ENCODE measurements at regions not wholly inside any gene's neighbourhood (a gene's known extent, or its start where the extent isn't known, plus 50 kb on each side); places are given as distances from the start of the nearest gene placed in this dataset.

- Histone ChIP-seq H4K91ac (ENCODE audit: low read depth, low read length, poor library complexity) (no peak overlapping the region), H3K9ac (ENCODE audit: low read depth, low read length, poor library complexity) (no peak overlapping the region), H3K4ac (ENCODE audit: low read length) (no peak overlapping the region), H3K9me3 (replicated peaks in 1 of 2; ENCODE audit: control insufficient read depth in 2 of 2, insufficient read depth in 1 of 2, low read depth in 1 of 2, low read length in 2 of 2) (no peaks in the 10 kb centered on the region), H3K18ac (ENCODE audit: low read length) (no peak overlapping the region), H3K79me1 (ENCODE audit: low read depth, low read length) (no peaks in the 10 kb centered on the region), H2AFZ (ENCODE audit: low read length) (no peak overlapping the region), H3K23ac (ENCODE audit: low read depth, low read length, poor library complexity) (no peak overlapping the region), H2BK5ac (ENCODE audit: low read length) (no peak overlapping the region), H3K27me3 (ENCODE audit: control insufficient read depth in 3 of 3, insufficient read depth in 3 of 3, low read depth in 1 of 3, low read length in 3 of 3) (no peaks in the 10 kb centered on the region), H3K4me3 (ENCODE audit: low read length in 2 of 2) (no peak overlapping the region), H2BK120ac (ENCODE audit: low read depth, low read length) (no peak overlapping the region), H2AK5ac (ENCODE audit: low read depth, low read length) (no peak overlapping the region), H3K14ac (ENCODE audit: low read length) (no peak overlapping the region), H3K4me1 (ENCODE audit: control insufficient read depth in 2 of 2, insufficient read depth in 1 of 2, low read depth in 1 of 2, low read length in 2 of 2) (no peaks in the 10 kb centered on the region), H3K27ac (replicated peaks; ENCODE audit: low read length) (no peak overlapping the region), H2BK15ac (ENCODE audit: low read length) (no peak overlapping the region), H4K8ac (ENCODE audit: low read depth, low read length) (no peak overlapping the region), H2BK12ac (ENCODE audit: low read length) (no peak overlapping the region), H3K4me2 (ENCODE audit: insufficient read depth, low read length, poor library complexity, severe bottlenecking) (no peak overlapping the region), H3K36me3 (replicated peaks in 1 of 2; ENCODE audit: control insufficient read depth in 2 of 2, insufficient read depth in 2 of 2, low read length in 2 of 2) (no peaks in the 10 kb centered on the region)
- DNase-seq (ENCODE audit: low spot score) = no peak
- WGBS, 2 donors (ENCODE audit: extremely low coverage in 2 of 2, insufficient read length in 2 of 2, insufficient replicate concordance in 1 of 2) = no CpG with 5 or more reads among the region's 1 CpG
Measured at GRCh38 chr20:6426287-6426891, 303.6 kb upstream of the FERMT1 start.

DNA sequence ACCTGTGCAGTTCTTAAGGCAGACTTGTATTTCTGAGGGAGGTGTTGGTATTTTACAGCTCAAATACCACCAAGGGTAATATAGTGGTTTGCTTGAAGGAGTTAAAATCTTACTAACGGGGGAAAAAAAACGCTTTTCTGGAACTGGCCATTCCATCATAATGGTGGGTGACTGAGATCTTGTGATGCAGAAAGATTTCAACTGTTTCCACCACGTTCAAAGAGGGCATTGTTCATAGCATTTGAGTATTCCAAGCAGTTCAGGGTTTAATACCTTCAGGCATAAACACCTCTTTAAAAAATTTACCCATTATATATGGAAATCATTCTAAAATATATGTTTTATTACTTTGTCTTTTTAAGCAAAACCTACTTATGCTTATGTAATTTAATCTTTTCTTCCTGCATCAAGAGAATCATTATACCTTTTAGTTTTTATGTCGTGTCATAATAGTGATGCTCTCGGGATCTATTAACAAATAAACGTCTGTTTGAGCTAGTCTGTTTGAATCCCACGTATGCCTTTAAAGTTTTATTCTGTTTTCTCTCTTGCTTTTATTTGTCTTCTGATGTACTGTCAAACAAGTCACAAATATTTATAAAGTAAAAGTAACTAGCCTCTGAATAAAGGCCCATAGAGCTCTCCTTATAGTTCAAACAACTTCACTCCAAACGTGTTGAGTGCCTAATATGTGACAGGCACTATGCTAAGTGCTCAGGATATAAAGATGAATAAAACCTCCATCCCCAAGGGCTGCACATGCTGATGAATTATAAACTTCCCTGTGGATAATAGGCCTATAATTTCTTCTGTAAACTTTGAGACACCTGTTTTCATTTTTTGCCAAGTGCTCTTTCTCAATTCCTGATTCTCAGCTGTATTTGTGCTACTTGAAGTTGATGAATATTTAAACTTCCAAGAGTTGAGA is 298.8 kb upstream of the FERMT1 start:
- H3K4ac ChIP-seq (ENCODE audit: low read length) = no peak overlapping the region
- H3K27ac ChIP-seq (replicated peaks; ENCODE audit: low read length) = no peak overlapping the region
- no CpG with 5 or more reads among the region's 8 CpGs for WGBS, 2 donors (ENCODE audit: extremely low coverage in 2 of 2, insufficient read length in 2 of 2, insufficient replicate concordance in 1 of 2)

DNA sequence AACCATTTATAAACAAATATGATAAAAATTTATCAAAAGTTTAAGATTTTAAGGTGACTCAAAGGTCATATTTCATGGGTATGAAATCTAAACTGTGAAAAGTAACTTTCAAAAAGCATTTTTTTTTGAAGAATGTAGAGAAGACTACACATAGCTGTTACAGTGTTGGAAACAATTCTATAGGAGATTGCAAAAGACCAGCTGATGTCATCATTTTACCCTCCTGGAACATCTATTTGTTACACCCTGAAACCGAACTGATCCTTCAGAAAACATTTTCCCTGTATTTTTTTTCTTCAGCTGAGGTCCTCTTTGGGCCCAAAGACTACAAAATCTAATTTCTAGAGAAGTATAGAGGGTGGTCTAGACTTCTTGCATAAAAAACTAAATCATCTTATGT is 297.5 kb upstream of the FERMT1 start:
- Histone ChIP-seq H3K4me1 (ENCODE audit: control insufficient read depth in 2 of 2, insufficient read depth in 1 of 2, low read depth in 1 of 2, low read length in 2 of 2) (peaks cover 0 to 2% of the 10 kb centered on the region in 2 donors), H2BK120ac (ENCODE audit: low read depth, low read length) (no peak overlapping the region), H3K18ac (ENCODE audit: low read length) (no peak overlapping the region), H3K36me3 (replicated peaks in 1 of 2; ENCODE audit: control insufficient read depth in 2 of 2, insufficient read depth in 2 of 2, low read length in 2 of 2) (no peaks in the 10 kb centered on the region), H3K4me3 (ENCODE audit: low read length in 2 of 2) (no peak overlapping the region), H4K8ac (ENCODE audit: low read depth, low read length) (no peak overlapping the region), H2AFZ (ENCODE audit: low read length) (no peak overlapping the region), H2BK12ac (ENCODE audit: low read length) (no peak overlapping the region), H3K9ac (ENCODE audit: low read depth, low read length, poor library complexity) (no peak overlapping the region), H3K4ac (ENCODE audit: low read length) (no peak overlapping the region), H3K4me2 (ENCODE audit: insufficient read depth, low read length, poor library complexity, severe bottlenecking) (no peak overlapping the region), H3K9me3 (replicated peaks in 1 of 2; ENCODE audit: control insufficient read depth in 2 of 2, insufficient read depth in 1 of 2, low read depth in 1 of 2, low read length in 2 of 2) (no peaks in the 10 kb centered on the region), H2BK5ac (ENCODE audit: low read length) (no peak overlapping the region), H3K23ac (ENCODE audit: low read depth, low read length, poor library complexity) (no peak overlapping the region), H4K91ac (ENCODE audit: low read depth, low read length, poor library complexity) (no peak overlapping the region), H3K14ac (ENCODE audit: low read length) (no peak overlapping the region), H3K27me3 (ENCODE audit: control insufficient read depth in 3 of 3, insufficient read depth in 3 of 3, low read depth in 1 of 3, low read length in 3 of 3) (no peaks in the 10 kb centered on the region), H3K27ac (replicated peaks; ENCODE audit: low read length) (no peak overlapping the region), H2AK5ac (ENCODE audit: low read depth, low read length) (no peak overlapping the region), H2BK15ac (ENCODE audit: low read length) (no peak overlapping the region), H3K79me1 (ENCODE audit: low read depth, low read length) (no peaks in the 10 kb centered on the region)
- no CpG with 5 or more reads among the region's 1 CpG for WGBS, 2 donors (ENCODE audit: extremely low coverage in 2 of 2, insufficient read length in 2 of 2, insufficient replicate concordance in 1 of 2)
- no peak for DNase-seq (ENCODE audit: low spot score)

More for the DNA sequence above, 298.8 kb upstream of the FERMT1 start:
- no peaks in the 10 kb centered on the region for H3K79me1 ChIP-seq (ENCODE audit: low read depth, low read length)
- H4K8ac ChIP-seq (ENCODE audit: low read depth, low read length) = no peak overlapping the region
- no peak overlapping the region for H3K4me3 ChIP-seq (ENCODE audit: low read length in 2 of 2)
- H4K91ac ChIP-seq (ENCODE audit: low read depth, low read length, poor library complexity) = no peak overlapping the region
- no peak overlapping the region for H3K23ac ChIP-seq (ENCODE audit: low read depth, low read length, poor library complexity)
- H2BK120ac ChIP-seq (ENCODE audit: low read depth, low read length) = no peak overlapping the region
- H3K36me3 ChIP-seq (replicated peaks in 1 of 2; ENCODE audit: control insufficient read depth in 2 of 2, insufficient read depth in 2 of 2, low read length in 2 of 2) = no peaks in the 10 kb centered on the region
- no peak overlapping the region for H2BK5ac ChIP-seq (ENCODE audit: low read length)
- no peak overlapping the region for H2BK12ac ChIP-seq (ENCODE audit: low read length)
- H2BK15ac ChIP-seq (ENCODE audit: low read length) = no peak overlapping the region
- no peaks in the 10 kb centered on the region for H3K27me3 ChIP-seq (ENCODE audit: control insufficient read depth in 3 of 3, insufficient read depth in 3 of 3, low read depth in 1 of 3, low read length in 3 of 3)
- no peak overlapping the region for H3K4me2 ChIP-seq (ENCODE audit: insufficient read depth, low read length, poor library complexity, severe bottlenecking)
- H3K4me1 ChIP-seq (ENCODE audit: control insufficient read depth in 2 of 2, insufficient read depth in 1 of 2, low read depth in 1 of 2, low read length in 2 of 2) = peaks cover 0 to 2% of the 10 kb centered on the region in 2 donors
- no peak for DNase-seq (ENCODE audit: low spot score)
- H3K9me3 ChIP-seq (replicated peaks in 1 of 2; ENCODE audit: control insufficient read depth in 2 of 2, insufficient read depth in 1 of 2, low read depth in 1 of 2, low read length in 2 of 2) = no peaks in the 10 kb centered on the region
- H3K18ac ChIP-seq (ENCODE audit: low read length) = no peak overlapping the region
- no peak overlapping the region for H3K9ac ChIP-seq (ENCODE audit: low read depth, low read length, poor library complexity)
- no peak overlapping the region for H2AFZ ChIP-seq (ENCODE audit: low read length)
- H3K14ac ChIP-seq (ENCODE audit: low read length) = no peak overlapping the region
- H2AK5ac ChIP-seq (ENCODE audit: low read depth, low read length) = no peak overlapping the region

- Histone ChIP-seq H3K36me3 (replicated peaks in 1 of 2; ENCODE audit: control insufficient read depth in 2 of 2, insufficient read depth in 2 of 2, low read length in 2 of 2) (no peaks in the 10 kb centered on the region), H2BK12ac (ENCODE audit: low read length) (no peak overlapping the region), H2BK120ac (ENCODE audit: low read depth, low read length) (no peak overlapping the region), H2AK5ac (ENCODE audit: low read depth, low read length) (no peak overlapping the region), H3K79me1 (ENCODE audit: low read depth, low read length) (no peaks in the 10 kb centered on the region), H3K4me1 (ENCODE audit: control insufficient read depth in 2 of 2, insufficient read depth in 1 of 2, low read depth in 1 of 2, low read length in 2 of 2) (peaks cover 0 to 2% of the 10 kb centered on the region in 2 donors), H3K9me3 (replicated peaks in 1 of 2; ENCODE audit: control insufficient read depth in 2 of 2, insufficient read depth in 1 of 2, low read depth in 1 of 2, low read length in 2 of 2) (no peaks in the 10 kb centered on the region), H3K4me2 (ENCODE audit: insufficient read depth, low read length, poor library complexity, severe bottlenecking) (no peak overlapping the region), H4K8ac (ENCODE audit: low read depth, low read length) (no peak overlapping the region), H3K27me3 (ENCODE audit: control insufficient read depth in 3 of 3, insufficient read depth in 3 of 3, low read depth in 1 of 3, low read length in 3 of 3) (no peaks in the 10 kb centered on the region), H3K4ac (ENCODE audit: low read length) (no peak overlapping the region), H2BK5ac (ENCODE audit: low read length) (no peak overlapping the region), H3K9ac (ENCODE audit: low read depth, low read length, poor library complexity) (no peak overlapping the region), H3K4me3 (ENCODE audit: low read length in 2 of 2) (no peak overlapping the region), H4K91ac (ENCODE audit: low read depth, low read length, poor library complexity) (no peak overlapping the region), H3K14ac (ENCODE audit: low read length) (no peak overlapping the region), H3K23ac (ENCODE audit: low read depth, low read length, poor library complexity) (no peak overlapping the region), H2AFZ (ENCODE audit: low read length) (no peak overlapping the region), H3K18ac (ENCODE audit: low read length) (no peak overlapping the region), H2BK15ac (ENCODE audit: low read length) (no peak overlapping the region), H3K27ac (replicated peaks; ENCODE audit: low read length) (no peak overlapping the region)
- no peak for DNase-seq (ENCODE audit: low spot score)
Measured at GRCh38 chr20:6418732-6419131, 295.9 kb upstream of the FERMT1 start.
